Naive thymus-derived CD4-positive, alpha-beta T cell (primary cell): ENCODE measurements at regions not wholly inside any gene's neighbourhood (a gene's known extent, or its start where the extent isn't known, plus 50 kb on each side); places are given as distances from the start of the nearest gene placed in this dataset.

Experiments used
- ATAC-seq: fragments of 150-1000 bp; cut with Tn5 transposase; 2 replicates; pipeline ENCODE4 v1.10.0; 2021; ENCODE audit warnings: mild to moderate bottlenecking, moderate library complexity
- CTCF ChIA-PET: fragments of 350-600 bp; sonication (Branson Sonifier 250); formaldehyde crosslinking; loops from one replicate; lab custom pipeline; 2021; ENCODE audit warnings: antibody characterized with exemption; lab: Charles Lee
- POLR2A ChIA-PET: fragments of 350-600 bp; sonication (Branson Sonifier 250); formaldehyde crosslinking; loops from one replicate; lab custom pipeline; 2021; ENCODE audit warnings: antibody characterized with exemption, inconsistent platforms; lab: Charles Lee
- DNase-seq, 9 donors: peaks; one replicate each; pipeline versions ENCODE4 v3.0.0 to v3.0.0-alpha.2; 2020 to 2022; ENCODE audit warnings: mixed read lengths in 1 of 9
- H3K27ac ChIP-seq: one replicate; pipeline ENCODE4 v1.7.0; 2013; ENCODE audit warnings: mild to moderate bottlenecking, low read depth, low read length, moderate library complexity
- H3K27me3 ChIP-seq, 2 donors: one replicate each; pipeline ENCODE4 v1.7.0; 2013; ENCODE audit warnings: low read length in 2 of 2, mild to moderate bottlenecking in 2 of 2, moderate library complexity in 2 of 2; ENCODE audit not compliant: control insufficient read depth in 2 of 2, insufficient read depth in 2 of 2
- H3K36me3 ChIP-seq, 3 experiments: 1 replicate in 2 of 3; 2 replicates in 1 of 3; pipeline ENCODE4 v1.7.0; 2013; ENCODE audit warnings: low read length in 3 of 3, mild to moderate bottlenecking in 3 of 3, moderate library complexity in 1 of 3; ENCODE audit not compliant: insufficient read depth in 3 of 3, control insufficient read depth in 2 of 3
- H3K4me1 ChIP-seq, 2 donors: one replicate each; pipeline ENCODE4 v1.7.0; 2013; ENCODE audit warnings: low read length in 2 of 2, mild to moderate bottlenecking in 2 of 2, moderate library complexity in 1 of 2; ENCODE audit not compliant: control insufficient read depth in 2 of 2, insufficient read depth in 2 of 2
- H3K4me3 ChIP-seq: 2 replicates; pipeline ENCODE4 v1.7.0; 2013; ENCODE audit warnings: mild to moderate bottlenecking, low read length
- H3K9me3 ChIP-seq, 3 experiments: 1 replicate in 2 of 3; 2 replicates in 1 of 3; pipeline ENCODE4 v1.7.0; 2013; ENCODE audit warnings: low read length in 3 of 3; ENCODE audit not compliant: control insufficient read depth in 2 of 3
- H3K27ac Mint-ChIP-seq, 9 donors: one replicate each; pipeline ENCODE4 v1.8.0; 2020 to 2022; ENCODE audit warnings: mixed read lengths in 9 of 9, mild to moderate bottlenecking in 8 of 9, moderate library complexity in 5 of 9, inconsistent platforms in 2 of 9
- H3K27me3 Mint-ChIP-seq, 5 donors: one replicate each; pipeline ENCODE4 v1.8.0; 2021 to 2022; ENCODE audit warnings: mixed read lengths in 5 of 5, mild to moderate bottlenecking in 1 of 5
- H3K36me3 Mint-ChIP-seq, 5 donors: one replicate each; pipeline ENCODE4 v1.8.0; 2020 to 2022; ENCODE audit warnings: mixed read lengths in 5 of 5, mild to moderate bottlenecking in 3 of 5, inconsistent platforms in 1 of 5
- H3K4me1 Mint-ChIP-seq, 7 donors: one replicate each; pipeline ENCODE4 v1.8.0; 2020 to 2022; ENCODE audit warnings: mixed read lengths in 7 of 7, mild to moderate bottlenecking in 3 of 7, inconsistent platforms in 1 of 7
- H3K4me3 Mint-ChIP-seq, 10 donors: one replicate each; pipeline ENCODE4 v1.8.0; 2020 to 2022; ENCODE audit warnings: mild to moderate bottlenecking in 10 of 10, mixed read lengths in 10 of 10, moderate library complexity in 6 of 10, inconsistent platforms in 2 of 10
- H3K9me3 Mint-ChIP-seq, 11 donors: one replicate each; pipeline ENCODE4 v1.8.0; 2020 to 2022; ENCODE audit warnings: mixed read lengths in 11 of 11, mild to moderate bottlenecking in 4 of 11, inconsistent platforms in 1 of 11, moderate library complexity in 1 of 11
- intact Hi-C, 2 donors: fragments of 100-400 bp; cut with micrococcal nuclease; formaldehyde crosslinking; loops; one replicate each; pipeline ENCODE4 v1.15.1; 2023

DNA sequence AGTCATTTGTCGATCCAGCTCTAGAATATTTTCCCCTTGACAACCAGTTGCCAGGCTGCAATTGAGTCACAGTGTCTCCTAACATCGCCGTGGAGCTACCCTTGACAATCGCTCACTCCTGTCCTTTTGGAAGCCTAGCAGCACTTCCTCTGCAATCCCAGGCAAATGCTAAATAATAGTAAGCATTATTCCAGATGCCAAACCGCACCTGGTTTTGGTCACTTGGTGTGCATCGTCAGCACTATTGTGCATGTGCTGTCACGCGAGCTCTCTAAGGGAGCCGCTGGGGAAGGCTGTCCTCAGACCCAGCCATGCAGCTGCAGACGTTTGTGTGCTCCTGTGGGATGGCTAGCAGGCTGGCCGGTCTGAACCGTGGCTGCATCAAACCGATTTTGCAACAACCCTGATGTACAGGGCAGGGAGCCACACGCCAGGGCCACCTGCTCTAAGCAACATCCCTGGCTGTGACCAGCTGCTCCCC, 549.5 kb upstream of the ID2 start:
- no peak overlapping the region for H3K27ac Mint-ChIP-seq
- H3K27ac ChIP-seq: no peak overlapping the region
- intact Hi-C loops: no loop called here
- H3K4me1 ChIP-seq: no peaks in the 10 kb centered on the region
- H3K27me3 ChIP-seq: no peaks in the 10 kb centered on the region
- no peak overlapping the region for H3K4me3 Mint-ChIP-seq
- H3K27me3 Mint-ChIP-seq: peaks cover 0 to 4% (median 0%) of the 10 kb centered on the region in 5 donors
- peaks cover 0 to 6% (median 0%) of the 10 kb centered on the region in 7 donors for H3K4me1 Mint-ChIP-seq
- no peaks in the 10 kb centered on the region for H3K9me3 ChIP-seq
- H3K9me3 Mint-ChIP-seq: peaks cover 0 to 14% (median 4%) of the 10 kb centered on the region in 11 donors
- peaks cover 0 to 11% (median 0%) of the 10 kb centered on the region in 5 donors for H3K36me3 Mint-ChIP-seq
- CTCF ChIA-PET: no interaction called here
- POLR2A ChIA-PET: no interaction called here
- no peak overlapping the region for H3K4me3 ChIP-seq
- ATAC-seq (no peak), DNase-seq (no peak)
- H3K36me3 ChIP-seq: no peaks in the 10 kb centered on the region

- H3K9me3 ChIP-seq: no peaks in the 10 kb centered on the region
- POLR2A ChIA-PET: no interaction called here
- Mint-ChIP-seq H3K27me3 (peaks cover 0 to 4% (median 0%) of the 10 kb centered on the region in 5 donors), H3K27ac (no peak overlapping the region), H3K4me3 (no peak overlapping the region), H3K4me1 (peaks cover 0 to 7% (median 0%) of the 10 kb centered on the region in 7 donors), H3K36me3 (peaks cover 0 to 8% (median 0%) of the 10 kb centered on the region in 5 donors), H3K9me3 (peaks cover 0 to 11% (median 4%) of the 10 kb centered on the region in 11 donors)
- H3K4me1 ChIP-seq: no peaks in the 10 kb centered on the region
- no peaks in the 10 kb centered on the region for H3K27me3 ChIP-seq
- no peaks in the 10 kb centered on the region for H3K36me3 ChIP-seq
- no peak overlapping the region for H3K27ac ChIP-seq
- intact Hi-C loops: no loop called here
- CTCF ChIA-PET: no interaction called here
- ATAC-seq (no peak), DNase-seq (no peak)
- H3K4me3 ChIP-seq: no peak overlapping the region
Measured at GRCh38 chr2:8132879-8133278, 549.0 kb upstream of the ID2 start.

DNA sequence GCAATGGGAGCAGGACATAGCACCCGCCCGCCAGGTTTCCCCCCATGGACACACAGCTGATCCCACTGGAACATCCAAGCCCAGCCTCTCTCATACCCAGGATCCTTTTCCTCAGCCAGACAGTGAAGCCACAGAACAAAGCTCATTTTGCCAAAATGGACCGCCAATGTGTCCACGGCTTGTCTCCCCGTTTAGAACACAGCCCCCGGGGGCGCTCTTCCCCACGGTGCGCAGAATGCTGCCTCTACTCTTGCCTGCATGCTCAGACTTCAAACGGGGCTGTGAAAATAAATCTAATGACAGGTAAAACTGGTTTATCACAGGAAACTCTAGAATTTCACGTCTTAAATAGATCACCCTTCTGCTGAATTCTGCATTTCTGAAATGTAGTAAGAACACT, 548.5 kb upstream of the ID2 start:
- Histone ChIP-seq H3K4me3 (no peak overlapping the region), H3K4me1 (no peaks in the 10 kb centered on the region), H3K36me3 (no peaks in the 10 kb centered on the region), H3K9me3 (no peaks in the 10 kb centered on the region), H3K27me3 (no peaks in the 10 kb centered on the region), H3K27ac (no peak overlapping the region)
- peaks cover 0 to 4% (median 0%) of the 10 kb centered on the region in 5 donors for H3K27me3 Mint-ChIP-seq
- intact Hi-C loops: no loop called here
- peaks cover 0 to 8% (median 0%) of the 10 kb centered on the region in 7 donors for H3K4me1 Mint-ChIP-seq
- ChIA-PET POLR2A (no interaction called here), CTCF (no interaction called here)
- H3K9me3 Mint-ChIP-seq: peaks cover 0 to 11% (median 4%) of the 10 kb centered on the region in 11 donors
- no peak overlapping the region for H3K4me3 Mint-ChIP-seq
- no peak overlapping the region for H3K27ac Mint-ChIP-seq
- peaks cover 0 to 8% (median 0%) of the 10 kb centered on the region in 5 donors for H3K36me3 Mint-ChIP-seq
- ATAC-seq: no peak
- no peak for DNase-seq

- H3K4me3 Mint-ChIP-seq: no peak overlapping the region
- H3K9me3 Mint-ChIP-seq: peaks cover 0 to 10% (median 0%) of the 10 kb centered on the region in 11 donors
- POLR2A ChIA-PET: no interaction called here
- H3K36me3 ChIP-seq: no peaks in the 10 kb centered on the region
- DNase-seq (no peak), ATAC-seq (no peak)
- intact Hi-C loops: no loop called here
- no peak overlapping the region for H3K27ac ChIP-seq
- H3K4me3 ChIP-seq: no peak overlapping the region
- peaks cover 0 to 8% (median 0%) of the 10 kb centered on the region in 7 donors for H3K4me1 Mint-ChIP-seq
- CTCF ChIA-PET: no interaction called here
- H3K9me3 ChIP-seq: no peaks in the 10 kb centered on the region
- H3K27me3 ChIP-seq: no peaks in the 10 kb centered on the region
- H3K4me1 ChIP-seq: no peaks in the 10 kb centered on the region
- H3K27me3 Mint-ChIP-seq: peaks cover 0 to 4% (median 0%) of the 10 kb centered on the region in 5 donors
- no peak overlapping the region for H3K27ac Mint-ChIP-seq
- H3K36me3 Mint-ChIP-seq: peaks cover 0 to 7% (median 0%) of the 10 kb centered on the region in 5 donors
Measured at GRCh38 chr2:8133913-8134472, 547.9 kb upstream of the ID2 start.

DNA sequence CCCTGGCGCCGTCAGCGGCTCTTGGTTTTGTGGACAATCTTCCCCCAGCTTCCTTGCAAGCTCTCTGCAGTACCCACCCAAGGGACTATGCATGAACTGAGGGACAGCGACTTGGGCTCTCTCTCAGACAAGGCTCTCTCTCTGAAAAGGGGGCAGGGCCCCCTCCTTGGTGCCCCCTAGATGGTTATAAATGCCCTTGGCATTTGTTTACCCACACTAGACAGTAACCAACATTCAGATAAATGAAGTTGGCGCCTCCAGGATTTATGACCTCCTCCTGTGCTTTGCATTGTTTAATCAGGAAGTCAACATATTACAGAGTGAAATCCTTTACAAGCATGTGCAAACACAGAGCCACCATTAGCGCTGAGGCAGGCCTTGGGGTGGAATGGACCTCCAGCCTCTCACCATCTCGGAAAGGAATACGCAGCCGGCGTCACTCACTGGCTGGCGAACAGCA, 547.4 kb upstream of the ID2 start:
- peaks cover 0 to 10% (median 0%) of the 10 kb centered on the region in 11 donors for H3K9me3 Mint-ChIP-seq
- H3K4me1 Mint-ChIP-seq: peaks cover 0 to 8% (median 0%) of the 10 kb centered on the region in 7 donors
- H3K27ac ChIP-seq: no peak overlapping the region

DNA sequence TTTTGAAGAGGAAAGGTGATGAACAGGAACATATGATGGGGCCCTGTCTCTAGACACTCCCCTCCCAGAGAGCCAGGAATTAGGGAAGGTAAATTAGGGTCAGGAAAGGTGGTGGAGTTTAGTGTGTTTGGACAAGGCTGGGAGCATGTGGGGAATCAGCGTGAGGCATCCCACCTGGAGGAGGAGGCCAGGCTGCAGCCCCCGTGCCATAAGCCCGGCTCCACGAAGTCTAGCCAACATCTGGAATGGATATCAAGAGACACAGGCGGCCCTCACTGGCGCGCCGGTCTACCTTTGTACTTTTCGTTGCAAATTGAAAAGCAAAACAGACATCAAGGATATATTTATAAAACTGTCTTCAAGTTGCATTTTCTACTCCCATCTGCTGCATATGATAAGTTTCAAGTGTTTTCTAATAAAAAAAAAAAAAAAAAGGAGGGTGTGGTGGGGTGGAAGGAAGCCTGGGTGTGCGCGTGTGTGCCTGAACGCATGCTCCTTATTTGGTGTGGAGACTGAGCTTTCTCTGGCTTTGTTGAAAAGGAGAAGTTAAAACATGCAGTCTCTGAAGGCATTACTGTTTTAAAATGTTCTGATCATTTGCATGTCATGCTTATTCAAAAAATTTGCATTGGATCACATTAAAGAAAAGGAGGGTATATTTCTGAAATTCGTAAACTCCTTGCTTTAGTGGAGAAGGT, 546.7 kb upstream of the ID2 start:
- H3K27ac ChIP-seq: no peak overlapping the region
- Mint-ChIP-seq H3K4me1 (peaks cover 0 to 8% (median 0%) of the 10 kb centered on the region in 7 donors), H3K9me3 (peaks cover 0 to 10% (median 0%) of the 10 kb centered on the region in 11 donors), H3K27me3 (peaks cover 0 to 4% (median 0%) of the 10 kb centered on the region in 5 donors), H3K4me3 (no peak overlapping the region), H3K27ac (no peak overlapping the region), H3K36me3 (peaks cover 0 to 7% (median 0%) of the 10 kb centered on the region in 5 donors)
- H3K27me3 ChIP-seq: no peaks in the 10 kb centered on the region
- ChIA-PET CTCF (no interaction called here), POLR2A (no interaction called here)
- H3K4me1 ChIP-seq: no peaks in the 10 kb centered on the region
- no peaks in the 10 kb centered on the region for H3K36me3 ChIP-seq
- ATAC-seq (peak; percentile 47), DNase-seq (no peak)
- intact Hi-C loops: no loop called here
- H3K4me3 ChIP-seq: no peak overlapping the region
- no peaks in the 10 kb centered on the region for H3K9me3 ChIP-seq

More for the DNA sequence above, 547.4 kb upstream of the ID2 start:
- CTCF ChIA-PET: no interaction called here
- POLR2A ChIA-PET: no interaction called here
- no peaks in the 10 kb centered on the region for H3K4me1 ChIP-seq
- no peaks in the 10 kb centered on the region for H3K36me3 ChIP-seq
- no peaks in the 10 kb centered on the region for H3K9me3 ChIP-seq
- H3K36me3 Mint-ChIP-seq: peaks cover 0 to 7% (median 0%) of the 10 kb centered on the region in 5 donors
- no peak for ATAC-seq
- H3K4me3 ChIP-seq: no peak overlapping the region
- intact Hi-C loops: no loop called here
- no peak for DNase-seq
- no peak overlapping the region for H3K27ac Mint-ChIP-seq
- H3K4me3 Mint-ChIP-seq: no peak overlapping the region
- H3K27me3 ChIP-seq: no peaks in the 10 kb centered on the region
- peaks cover 0 to 4% (median 0%) of the 10 kb centered on the region in 5 donors for H3K27me3 Mint-ChIP-seq
